ENCODE measurements at regions not wholly inside any gene's neighbourhood (a gene's known extent, or its start where the extent isn't known, plus 50 kb on each side); places are given as distances from the start of the nearest gene placed in this dataset.

GRCh38 chr21:24025101-24025500, 1582.2 kb downstream of the MRPL39 start:
- H4K20me1 ChIP-seq (ENCODE audit: control insufficient read depth, extremely low read depth, insufficient read depth, low read length) = no peaks in the 10 kb centered on the region
- H3K4me2 ChIP-seq (ENCODE audit: control insufficient read depth, extremely low read depth, insufficient read depth, low read depth, low read length) = no peak overlapping the region
- H3K27ac ChIP-seq (ENCODE audit: control insufficient read depth, insufficient read depth, low read length) = no peak overlapping the region
- DNase-seq (ENCODE audit: low read depth, low spot score) (no peak), FAIRE-seq (no peak)
- no peak overlapping the region for H3K9ac ChIP-seq (ENCODE audit: control insufficient read depth, extremely low read depth, insufficient read depth, low read length)
- no peak for TF ChIP-seq EZH2 (IDR thresholded peaks at IDR 0.05; ENCODE audit: low read length)
- no peak for TF ChIP-seq CTCF (optimal IDR thresholded peaks at IDR 0.05 in 1 of 3, IDR thresholded peaks at IDR 0.05 in 1 of 3, conservative IDR thresholded peaks at IDR 0.05 in 1 of 3; ENCODE audit: extremely low read depth in 1 of 3, insufficient read depth in 2 of 3, low read length in 3 of 3)
- no peak overlapping the region for H2AFZ ChIP-seq (ENCODE audit: control insufficient read depth, low read length)
- H3K36me3 ChIP-seq (ENCODE audit: control insufficient read depth in 2 of 2, extremely low read depth in 1 of 2, insufficient read depth in 2 of 2, low read length in 2 of 2) = no peaks in the 10 kb centered on the region
- no peaks in the 10 kb centered on the region for H3K79me2 ChIP-seq (ENCODE audit: control insufficient read depth, insufficient read depth, low read length)
- H3K27me3 ChIP-seq (ENCODE audit: control insufficient read depth, extremely low read depth, insufficient read depth, low read length) = no peaks in the 10 kb centered on the region
- no peaks in the 10 kb centered on the region for H3K4me1 ChIP-seq (ENCODE audit: control insufficient read depth, extremely low read depth, insufficient read depth, low read length)
- H3K9me1 ChIP-seq (ENCODE audit: control insufficient read depth, extremely low read depth, insufficient read depth, low read length) = no peaks in the 10 kb centered on the region
- H3K4me3 ChIP-seq (ENCODE audit: control insufficient read depth in 2 of 3, extremely low read depth in 1 of 3, insufficient read depth in 2 of 3, low read depth in 1 of 3, low read length in 3 of 3) = no peak overlapping the region
- dilution Hi-C loops (cut with MboI; ENCODE audit: extremely low pct_ligation_motif_present, low sequenced_read_pairs) = no loop called here
- no peaks in the 10 kb centered on the region for H3K9me3 ChIP-seq (ENCODE audit: control insufficient read depth, low read depth, low read length)

- H3K9ac ChIP-seq (ENCODE audit: control insufficient read depth, extremely low read depth, insufficient read depth, low read length) = no peak overlapping the region
- H3K9me1 ChIP-seq (ENCODE audit: control insufficient read depth, extremely low read depth, insufficient read depth, low read length) = no peaks in the 10 kb centered on the region
- no peak overlapping the region for H3K27ac ChIP-seq (ENCODE audit: control insufficient read depth, insufficient read depth, low read length)
- H3K27me3 ChIP-seq (ENCODE audit: control insufficient read depth, extremely low read depth, insufficient read depth, low read length) = no peaks in the 10 kb centered on the region
- TF ChIP-seq CTCF (optimal IDR thresholded peaks at IDR 0.05 in 1 of 3, IDR thresholded peaks at IDR 0.05 in 1 of 3, conservative IDR thresholded peaks at IDR 0.05 in 1 of 3; ENCODE audit: extremely low read depth in 1 of 3, insufficient read depth in 2 of 3, low read length in 3 of 3) = no peak
- no peak for TF ChIP-seq EZH2 (IDR thresholded peaks at IDR 0.05; ENCODE audit: low read length)
- H2AFZ ChIP-seq (ENCODE audit: control insufficient read depth, low read length) = no peak overlapping the region
- H4K20me1 ChIP-seq (ENCODE audit: control insufficient read depth, extremely low read depth, insufficient read depth, low read length) = no peaks in the 10 kb centered on the region
- no peaks in the 10 kb centered on the region for H3K4me1 ChIP-seq (ENCODE audit: control insufficient read depth, extremely low read depth, insufficient read depth, low read length)
- DNase-seq (ENCODE audit: low read depth, low spot score) (no peak), FAIRE-seq (no peak)
- no peaks in the 10 kb centered on the region for H3K36me3 ChIP-seq (ENCODE audit: control insufficient read depth in 2 of 2, extremely low read depth in 1 of 2, insufficient read depth in 2 of 2, low read length in 2 of 2)
- dilution Hi-C loops (cut with MboI; ENCODE audit: extremely low pct_ligation_motif_present, low sequenced_read_pairs) = no loop called here
- H3K9me3 ChIP-seq (ENCODE audit: control insufficient read depth, low read depth, low read length) = no peaks in the 10 kb centered on the region
- no peak overlapping the region for H3K4me2 ChIP-seq (ENCODE audit: control insufficient read depth, extremely low read depth, insufficient read depth, low read depth, low read length)
- no peaks in the 10 kb centered on the region for H3K79me2 ChIP-seq (ENCODE audit: control insufficient read depth, insufficient read depth, low read length)
- H3K4me3 ChIP-seq (ENCODE audit: control insufficient read depth in 2 of 3, extremely low read depth in 1 of 3, insufficient read depth in 2 of 3, low read depth in 1 of 3, low read length in 3 of 3) = no peak overlapping the region
Observed at GRCh38 chr21:24023936-24024335, 1583.3 kb downstream of the MRPL39 start.

Measured in keratinocyte (primary cell).